ENCODE measurements at regions not wholly inside any gene's neighbourhood (a gene's known extent, or its start where the extent isn't known, plus 50 kb on each side); places are given as distances from the start of the nearest gene placed in this dataset.
"Not testable (repeated sequence)": the region's sequence is repeated elsewhere in the genome, so short reads cannot be mapped to it uniquely, and the experiment has no call there.

- DNase-seq (ENCODE audit: insufficient read length, low spot score) (no peak), FAIRE-seq (no peak)
- TF ChIP-seq, protein P1, sequence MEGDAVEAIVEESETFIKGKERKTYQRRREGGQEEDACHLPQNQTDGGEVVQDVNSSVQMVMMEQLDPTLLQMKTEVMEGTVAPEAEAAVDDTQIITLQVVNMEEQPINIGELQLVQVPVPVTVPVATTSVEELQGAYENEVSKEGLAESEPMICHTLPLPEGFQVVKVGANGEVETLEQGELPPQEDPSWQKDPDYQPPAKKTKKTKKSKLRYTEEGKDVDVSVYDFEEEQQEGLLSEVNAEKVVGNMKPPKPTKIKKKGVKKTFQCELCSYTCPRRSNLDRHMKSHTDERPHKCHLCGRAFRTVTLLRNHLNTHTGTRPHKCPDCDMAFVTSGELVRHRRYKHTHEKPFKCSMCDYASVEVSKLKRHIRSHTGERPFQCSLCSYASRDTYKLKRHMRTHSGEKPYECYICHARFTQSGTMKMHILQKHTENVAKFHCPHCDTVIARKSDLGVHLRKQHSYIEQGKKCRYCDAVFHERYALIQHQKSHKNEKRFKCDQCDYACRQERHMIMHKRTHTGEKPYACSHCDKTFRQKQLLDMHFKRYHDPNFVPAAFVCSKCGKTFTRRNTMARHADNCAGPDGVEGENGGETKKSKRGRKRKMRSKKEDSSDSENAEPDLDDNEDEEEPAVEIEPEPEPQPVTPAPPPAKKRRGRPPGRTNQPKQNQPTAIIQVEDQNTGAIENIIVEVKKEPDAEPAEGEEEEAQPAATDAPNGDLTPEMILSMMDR (IDR thresholded peaks at IDR 0.05; ENCODE audit: insufficient read depth, missing control alignments): no peak
Measured at GRCh38 chr16:25546791-25547190, 145.0 kb upstream of the HS3ST4 start.

- TF ChIP-seq, protein P1 (IDR thresholded peaks at IDR 0.05; ENCODE audit: insufficient read depth, missing control alignments): no peak
- no peak for FAIRE-seq
- no peak for DNase-seq (ENCODE audit: insufficient read length, low spot score)
Measured at GRCh38 chr16:25544294-25544693, 147.5 kb upstream of the HS3ST4 start.

GRCh38 chr16:25542306-25542705 lies 149.5 kb upstream of the HS3ST4 start:
- TF ChIP-seq, protein P1 (IDR thresholded peaks at IDR 0.05; ENCODE audit: insufficient read depth, missing control alignments): no peak
- DNase-seq (ENCODE audit: insufficient read length, low spot score) (no peak), FAIRE-seq (no peak)

DNA sequence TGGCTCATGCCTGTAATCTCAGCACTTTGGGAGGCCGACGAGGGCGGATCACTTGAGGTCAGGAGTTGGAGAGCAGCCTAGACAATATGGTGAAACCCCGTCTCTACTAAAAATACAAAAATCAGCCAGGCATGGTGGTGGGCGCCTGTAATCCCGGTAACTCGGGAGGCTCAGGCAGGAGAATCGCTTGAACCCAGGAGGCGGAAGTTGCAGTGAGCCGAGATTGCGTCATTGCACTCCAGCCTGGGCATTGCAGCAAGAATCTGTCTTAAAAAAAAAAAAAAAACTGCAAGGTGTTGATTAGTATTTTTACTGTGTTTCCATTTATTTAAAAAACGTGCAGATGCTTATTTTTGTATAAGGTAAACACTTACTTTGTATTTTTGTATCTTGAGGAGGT lies 152.0 kb upstream of the HS3ST4 start:
- FAIRE-seq; DNase-seq (ENCODE audit: insufficient read length, low spot score): not testable (repeated sequence)

GRCh38 chr16:25523183-25523582 lies 168.6 kb upstream of the HS3ST4 start:
- no peak for DNase-seq (ENCODE audit: insufficient read length, low spot score)
- TF ChIP-seq, protein P1 (IDR thresholded peaks at IDR 0.05; ENCODE audit: insufficient read depth, missing control alignments): no peak
- no peak for FAIRE-seq

- FAIRE-seq: no peak
- DNase-seq (ENCODE audit: insufficient read length, low spot score): no peak
- TF ChIP-seq, protein P1 (IDR thresholded peaks at IDR 0.05; ENCODE audit: insufficient read depth, missing control alignments): no peak
Measured at GRCh38 chr16:25512041-25512440, 179.7 kb upstream of the HS3ST4 start.

DNA sequence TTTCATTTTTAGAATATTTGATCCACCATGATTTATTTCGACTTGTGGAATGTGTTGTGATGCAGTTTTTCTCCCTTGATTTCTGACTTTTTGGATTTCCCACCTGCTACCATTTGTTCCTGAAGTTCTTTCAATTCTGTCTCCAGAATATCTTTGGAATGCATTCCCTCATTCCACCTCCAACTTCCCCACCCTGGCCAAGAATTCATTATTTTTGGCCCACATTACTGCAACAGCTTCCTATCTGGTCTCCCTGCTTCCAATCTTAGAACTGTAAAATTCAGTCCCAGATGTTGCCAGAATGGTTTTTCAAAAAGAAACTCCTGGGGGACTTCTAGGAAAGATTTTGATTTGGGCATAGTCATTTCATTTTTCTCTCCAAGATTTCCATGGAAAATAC lies 182.3 kb upstream of the HS3ST4 start:
- TF ChIP-seq, protein P1 (IDR thresholded peaks at IDR 0.05; ENCODE audit: insufficient read depth, missing control alignments): no peak
- FAIRE-seq (no peak), DNase-seq (ENCODE audit: insufficient read length, low spot score) (no peak)

All from D721Med (cell line).